BJ (cell line): ENCODE measurements at regions not wholly inside any gene's neighbourhood (a gene's known extent, or its start where the extent isn't known, plus 50 kb on each side); places are given as distances from the start of the nearest gene placed in this dataset.

Experiments
- CTCF ChIA-PET: fragments of 350-600 bp; formaldehyde crosslinking; extraction: SDS; loops from one replicate; lab custom pipeline; 2021; ENCODE audit warnings: antibody characterized with exemption, inconsistent platforms; lab: Yijun Ruan, JAX
- POLR2A ChIA-PET: fragments of 300-600 bp; sonication (Branson Sonifier 250); formaldehyde crosslinking; extraction: SDS; loops from one replicate; lab custom pipeline; 2021; ENCODE audit warnings: antibody characterized with exemption; lab: Charles Lee
- DNase-seq: peaks from one replicate; pipeline ENCODE4 v3.0.0-alpha.2; 2011; ENCODE audit warnings: low read depth
- H3K27me3 ChIP-seq: 2 replicates; pipeline ENCODE4 v1.6.0; 2011; ENCODE audit warnings: low read length; ENCODE audit not compliant: control insufficient read depth, insufficient read depth
- H3K36me3 ChIP-seq: 2 replicates; pipeline ENCODE4 v1.5.1; 2011; ENCODE audit warnings: low read length; ENCODE audit not compliant: control insufficient read depth, insufficient read depth
- H3K4me3 ChIP-seq: 2 replicates; pipeline ENCODE4 v1.5.1; 2011; ENCODE audit warnings: low read depth, mild to moderate bottlenecking, control low read depth, low read length
- CTCF ChIP-seq: IDR thresholded peaks from 2 replicates; pipeline ENCODE4 v1.5.1; 2011; ENCODE audit warnings: low read depth, mild to moderate bottlenecking, control low read depth, inconsistent platforms, low read length, moderate library complexity; ENCODE audit not compliant: insufficient read depth

- Histone ChIP-seq H3K4me3 (no peak overlapping the region), H3K36me3 (no peaks in the 10 kb centered on the region), H3K27me3 (peaks cover 2% of the 10 kb centered on the region; the same call in 1 of the 2 replicates)
- DNase-seq, result no peak
- ChIA-PET POLR2A (no interaction called here), CTCF (interaction anchor here (1.4 kb wide), 1 partner anchor 32 kb away, joined by 3 read pairs; no protein-coding TSS in a partner anchor)
- no peak for TF ChIP-seq CTCF
These were observed 72.9 kb upstream of the PPP2R5A start for GRCh38 chr1:212212343-212212742.

GRCh38 chr1:212212906-212213305 is 72.3 kb upstream of the PPP2R5A start:
- no peaks in the 10 kb centered on the region for H3K36me3 ChIP-seq
- POLR2A ChIA-PET, result no interaction called here
- no peak for DNase-seq
- no peak for TF ChIP-seq CTCF
- peaks cover 2% of the 10 kb centered on the region; the same call in 1 of the 2 replicates for H3K27me3 ChIP-seq
- CTCF ChIA-PET, result interaction anchor here (0.7 to 1.4 kb wide), 2 partner anchors 32 to 34 kb away, joined by 3 read pairs; no protein-coding TSS in a partner anchor
- no peak overlapping the region for H3K4me3 ChIP-seq

GRCh38 chr1:212213784-212214183 is 71.4 kb upstream of the PPP2R5A start:
- TF ChIP-seq CTCF, result no peak
- H3K36me3 ChIP-seq, result no peaks in the 10 kb centered on the region
- no peak for DNase-seq
- CTCF ChIA-PET, result interaction anchor here (0.7 to 1.2 kb wide), 2 partner anchors 35 to 144 kb away, joined by 3 read pairs; no protein-coding TSS in a partner anchor
- no peak overlapping the region for H3K4me3 ChIP-seq
- POLR2A ChIA-PET, result interaction anchor here (0.7 kb wide), 1 partner anchor 12 kb away, joined by 7 read pairs; no protein-coding TSS in a partner anchor
- H3K27me3 ChIP-seq, result peaks cover 2% of the 10 kb centered on the region; the same call in 1 of the 2 replicates

GRCh38 chr1:212214325-212214724 is 70.9 kb upstream of the PPP2R5A start:
- TF ChIP-seq CTCF, result no peak
- no peak for DNase-seq
- CTCF ChIA-PET, result interaction anchor here (1.2 kb wide), 1 partner anchor 144 kb away, joined by 3 read pairs; no protein-coding TSS in a partner anchor
- Histone ChIP-seq H3K36me3 (no peaks in the 10 kb centered on the region), H3K4me3 (no peak overlapping the region), H3K27me3 (peaks cover 2% of the 10 kb centered on the region; the same call in 1 of the 2 replicates)
- POLR2A ChIA-PET, result no interaction called here

GRCh38 chr1:212215910-212216309 is 69.3 kb upstream of the PPP2R5A start:
- ChIA-PET POLR2A (no interaction called here), CTCF (interaction anchor here (0.6 kb wide), 1 partner anchor 162 kb away, joined by 3 read pairs; no protein-coding TSS in a partner anchor)
- no peak overlapping the region for H3K4me3 ChIP-seq
- no peaks in the 10 kb centered on the region for H3K36me3 ChIP-seq
- TF ChIP-seq CTCF, result no peak
- no peaks in the 10 kb centered on the region; the same call in 1 of the 2 replicates for H3K27me3 ChIP-seq
- no peak for DNase-seq
